IMR-90 (cell line): ENCODE measurements at regions not wholly inside any gene's neighbourhood (a gene's known extent, or its start where the extent isn't known, plus 50 kb on each side); places are given as distances from the start of the nearest gene placed in this dataset.

ENCODE experiments used
- ATAC-seq: fragments of 200-7000 bp; cut with Tn5 transposase; 2 replicates; pipeline ENCODE4 v1.9.1; 2020; ENCODE audit warnings: low read depth, mild to moderate bottlenecking, moderate library complexity
- BruUV-seq: library from RNA; stranded (reverse); fragments of 400-500 nt; replicated peaks from 2 replicates; lab custom pipeline; 2021; lab: Mats Ljungman, UMichigan
- CTCF ChIA-PET: fragments of 300-600 bp; formaldehyde crosslinking; extraction: SDS; loops from one replicate; lab custom pipeline; 2021; ENCODE audit warnings: antibody characterized with exemption; lab: Yijun Ruan, JAX
- POLR2A ChIA-PET: fragments of 300-600 bp; sonication (Branson Sonifier 250); formaldehyde crosslinking; loops from one replicate; lab custom pipeline; 2022; ENCODE audit warnings: antibody characterized with exemption; ENCODE audit not compliant: unreplicated experiment; lab: Charles Lee
- DNase-seq: peaks from one replicate; pipeline ENCODE4 v3.0.0; 2013
- H2AFZ ChIP-seq: replicated peaks from 2 replicates; pipeline ENCODE3; 2013; ENCODE audit warnings: low read length, mild to moderate bottlenecking; ENCODE audit not compliant: poor library complexity
- H2AK5ac ChIP-seq: 2 replicates; pipeline ENCODE4 v1.6.1; 2013; ENCODE audit warnings: low read depth, low read length, inconsistent platforms
- H2AK9ac ChIP-seq: replicated peaks from 2 replicates; pipeline ENCODE3; 2013; ENCODE audit warnings: mild to moderate bottlenecking, low read depth, low read length, moderate library complexity; ENCODE audit not compliant: poor library complexity
- H2BK120ac ChIP-seq: 2 replicates; pipeline ENCODE4 v1.6.1; 2013; ENCODE audit warnings: low read depth, low read length, inconsistent platforms
- H2BK15ac ChIP-seq: 3 replicates; pipeline ENCODE4 v1.6.1; 2013; ENCODE audit warnings: low read depth, low read length, inconsistent platforms
- H2BK20ac ChIP-seq: 2 replicates; pipeline ENCODE4 v1.6.1; 2013; ENCODE audit warnings: low read depth, mild to moderate bottlenecking, inconsistent platforms, low read length, moderate library complexity
- H2BK5ac ChIP-seq: 2 replicates; pipeline ENCODE4 v1.6.1; 2013; ENCODE audit warnings: mild to moderate bottlenecking, low read depth, low read length, inconsistent platforms; ENCODE audit not compliant: poor library complexity, severe bottlenecking
- H3K14ac ChIP-seq: replicated peaks from 2 replicates; pipeline ENCODE4 v1.6.1; 2013; ENCODE audit warnings: low read depth, low read length, inconsistent platforms
- H3K18ac ChIP-seq: 2 replicates; pipeline ENCODE4 v1.6.1; 2013; ENCODE audit warnings: low read depth, low read length, control low read depth
- H3K23ac ChIP-seq: 2 replicates; pipeline ENCODE4 v1.6.1; 2013; ENCODE audit warnings: low read depth, low read length, inconsistent platforms
- H3K27ac ChIP-seq: 2 replicates; pipeline ENCODE4 v1.5.1; 2013; ENCODE audit warnings: mild to moderate bottlenecking, control low read depth, low read length; ENCODE audit not compliant: insufficient read depth
- H3K27me3 ChIP-seq: 2 replicates; pipeline ENCODE4 v1.6.1; 2013; ENCODE audit warnings: low read length; ENCODE audit not compliant: control insufficient read depth, insufficient read depth
- H3K36me3 ChIP-seq: 2 replicates; pipeline ENCODE4 v1.6.1; 2013; ENCODE audit warnings: low read length, mixed read lengths; ENCODE audit not compliant: control insufficient read depth, insufficient read depth
- H3K4ac ChIP-seq: 2 replicates; pipeline ENCODE4 v1.6.1; 2013; ENCODE audit warnings: low read depth, low read length, inconsistent platforms
- H3K4me1 ChIP-seq: 2 replicates; pipeline ENCODE4 v1.6.1; 2013; ENCODE audit warnings: low read length, mixed read lengths; ENCODE audit not compliant: control insufficient read depth, insufficient read depth
- H3K4me2 ChIP-seq: 2 replicates; pipeline ENCODE4 v1.6.1; 2013; ENCODE audit warnings: low read depth, mild to moderate bottlenecking, control low read depth, low read length, moderate library complexity
- H3K4me3 ChIP-seq: 2 replicates; pipeline ENCODE4 v1.5.1; 2013; ENCODE audit warnings: low read depth, mild to moderate bottlenecking, control low read depth, low read length, moderate library complexity; ENCODE audit not compliant: insufficient read depth
- H3K56ac ChIP-seq: 2 replicates; pipeline ENCODE4 v1.6.1; 2013; ENCODE audit warnings: low read length, inconsistent platforms; ENCODE audit not compliant: insufficient read depth; ENCODE audit errors: extremely low read depth
- H3K79me1 ChIP-seq, 2 experiments: 2 replicates each; pipeline ENCODE4 v1.6.1; 2013; ENCODE audit warnings: low read length in 2 of 2, inconsistent platforms in 1 of 2, low read depth in 1 of 2
- H3K9ac ChIP-seq: 2 replicates; pipeline ENCODE4 v1.6.1; 2013; ENCODE audit warnings: low read depth, low read length, control low read depth
- H3K9me1 ChIP-seq: 2 replicates; pipeline ENCODE4 v1.6.1; 2013; ENCODE audit warnings: low read length, inconsistent platforms; ENCODE audit not compliant: insufficient read depth
- H3K9me3 ChIP-seq: 2 replicates; pipeline ENCODE4 v1.6.1; 2013; ENCODE audit warnings: low read length; ENCODE audit not compliant: control insufficient read depth, insufficient read depth
- H4K20me1 ChIP-seq: 2 replicates; pipeline ENCODE4 v1.6.1; 2013; ENCODE audit warnings: low read length, inconsistent platforms; ENCODE audit not compliant: insufficient read depth
- H4K5ac ChIP-seq: 2 replicates; pipeline ENCODE4 v1.6.1; 2013; ENCODE audit warnings: mild to moderate bottlenecking, low read depth, low read length, control low read depth
- H4K8ac ChIP-seq, 2 experiments: 2 replicates each; pipeline ENCODE4 v1.6.1; 2013; ENCODE audit warnings: low read depth in 2 of 2, low read length in 2 of 2, control low read depth in 1 of 2, inconsistent platforms in 1 of 2
- H4K91ac ChIP-seq: 2 replicates; pipeline ENCODE4 v1.6.1; 2013; ENCODE audit warnings: low read depth, low read length, inconsistent platforms; ENCODE audit not compliant: insufficient read depth
- BHLHE40 ChIP-seq: fragments of 150-350 bp; IDR thresholded peaks from 2 replicates; pipeline ENCODE4 v1.6.1; 2016; ENCODE audit warnings: mild to moderate bottlenecking, low read depth, low read length
- CHD1 ChIP-seq: IDR thresholded peaks from 2 replicates; pipeline ENCODE4 v1.6.1; 2012; ENCODE audit warnings: low read depth, low read length, improper control_type of control experiment
- FOS ChIP-seq: fragments of 150-350 bp; IDR thresholded peaks from 2 replicates; pipeline ENCODE4 v1.6.1; 2016; ENCODE audit warnings: low read depth, low read length
- NFE2L2 ChIP-seq: fragments of 150-350 bp; IDR thresholded peaks from 2 replicates; pipeline ENCODE4 v1.6.1; 2016; ENCODE audit warnings: low read depth, mild to moderate bottlenecking, low read length
- RAD21 ChIP-seq: IDR thresholded peaks from 2 replicates; pipeline ENCODE4 v1.6.1; 2012; ENCODE audit warnings: low read length, improper control_type of control experiment
- SMC3 ChIP-seq: fragments of 150-350 bp; IDR thresholded peaks from 2 replicates; pipeline ENCODE4 v1.6.1; 2016; ENCODE audit warnings: low read depth, mild to moderate bottlenecking, antibody characterized with exemption, low read length, moderate library complexity
- WGBS, 2 experiments: methylation state at CpG; one replicate each; pipeline versions ENCODE4 v1.1.5 to v1.1.7; 2013; ENCODE audit warnings: missing lambda C conversion rate in 2 of 2; ENCODE audit not compliant: insufficient read length in 1 of 2; ENCODE audit errors: extremely low coverage in 2 of 2; 5-methylcytosine and 5-hydroxymethylcytosine counted together
- dilution Hi-C: fragments of 300-500 bp; cut with HindIII; formaldehyde crosslinking; loops from one replicate; pipeline ENCODE4 v1.14.3; 2018; ENCODE audit warnings: low sequenced_read_pairs; ENCODE audit not compliant: unreplicated experiment
- in situ Hi-C: fragments of 300-500 bp; cut with MboI; formaldehyde crosslinking; loops from 3 replicates; pipeline ENCODE4 v1.14.3; 2019; ENCODE audit warnings: low sequenced_read_pairs, inconsistent platforms, mixed read lengths
- intact Hi-C: fragments of 100-400 bp; cut with micrococcal nuclease; formaldehyde crosslinking; loops from 2 replicates; pipeline ENCODE4 v1.10.0; 2022
- TF ChIP-seq, protein P1 (sequence below): conservative IDR thresholded peaks from 2 replicates; pipeline ENCODE4 v1.5.1; 2012; ENCODE audit warnings: mild to moderate bottlenecking, low read depth, low read length, improper control_type of control experiment

DNA sequence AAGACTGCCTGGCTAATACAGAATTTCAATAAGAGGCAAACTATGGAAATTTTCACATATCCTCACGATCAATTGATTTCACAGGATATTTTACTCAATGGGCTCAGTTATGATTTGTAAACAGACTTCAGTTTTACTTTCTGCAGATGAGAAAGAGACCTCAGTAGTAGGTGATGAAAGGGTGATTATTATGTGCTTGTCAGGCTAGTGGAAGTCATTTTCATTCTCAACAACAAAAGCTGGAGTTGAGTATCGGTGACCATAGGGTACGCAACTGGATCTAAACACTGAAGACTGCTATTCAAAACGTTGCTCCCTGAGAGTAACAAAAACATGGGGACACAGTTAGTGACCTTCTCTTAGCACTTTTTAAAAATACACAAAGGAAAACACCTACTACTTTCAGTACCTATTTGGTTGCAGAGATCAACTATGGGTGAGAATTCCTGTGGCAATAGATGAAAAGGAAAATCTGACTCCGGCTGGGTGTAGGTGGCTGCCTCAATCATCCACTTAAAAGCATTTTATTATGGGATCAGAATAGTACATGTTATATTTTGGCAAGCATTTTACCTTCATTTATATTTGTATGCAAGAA is 126.2 kb upstream of the VRK2 start:
- no CpG with 5 or more reads among the region's 5 CpGs for WGBS, 2 experiments
- H2BK15ac ChIP-seq: no peak overlapping the region
- H3K18ac ChIP-seq: no peak overlapping the region
- H4K8ac ChIP-seq: no peak overlapping the region
- H3K4me3 ChIP-seq: no peak overlapping the region
- H3K4me1 ChIP-seq: no peaks in the 10 kb centered on the region
- no peaks in the 10 kb centered on the region for H3K27me3 ChIP-seq
- no peak overlapping the region for H2BK5ac ChIP-seq
- no peaks in the 10 kb centered on the region for H4K20me1 ChIP-seq
- no peak overlapping the region for H2BK20ac ChIP-seq
- H4K91ac ChIP-seq: no peak overlapping the region
- no peak overlapping the region for H3K23ac ChIP-seq
- no peak for ATAC-seq
- no peak overlapping the region for H3K4me2 ChIP-seq
- H3K36me3 ChIP-seq: no peaks in the 10 kb centered on the region
- H2AK9ac ChIP-seq: no peak overlapping the region
- in situ Hi-C loops: no loop called here
- TF ChIP-seq RAD21 (no peak), NFE2L2 (no peak), SMC3 (no peak), BHLHE40 (no peak), CHD1 (no peak), FOS (no peak)
- TF ChIP-seq, protein P1, sequence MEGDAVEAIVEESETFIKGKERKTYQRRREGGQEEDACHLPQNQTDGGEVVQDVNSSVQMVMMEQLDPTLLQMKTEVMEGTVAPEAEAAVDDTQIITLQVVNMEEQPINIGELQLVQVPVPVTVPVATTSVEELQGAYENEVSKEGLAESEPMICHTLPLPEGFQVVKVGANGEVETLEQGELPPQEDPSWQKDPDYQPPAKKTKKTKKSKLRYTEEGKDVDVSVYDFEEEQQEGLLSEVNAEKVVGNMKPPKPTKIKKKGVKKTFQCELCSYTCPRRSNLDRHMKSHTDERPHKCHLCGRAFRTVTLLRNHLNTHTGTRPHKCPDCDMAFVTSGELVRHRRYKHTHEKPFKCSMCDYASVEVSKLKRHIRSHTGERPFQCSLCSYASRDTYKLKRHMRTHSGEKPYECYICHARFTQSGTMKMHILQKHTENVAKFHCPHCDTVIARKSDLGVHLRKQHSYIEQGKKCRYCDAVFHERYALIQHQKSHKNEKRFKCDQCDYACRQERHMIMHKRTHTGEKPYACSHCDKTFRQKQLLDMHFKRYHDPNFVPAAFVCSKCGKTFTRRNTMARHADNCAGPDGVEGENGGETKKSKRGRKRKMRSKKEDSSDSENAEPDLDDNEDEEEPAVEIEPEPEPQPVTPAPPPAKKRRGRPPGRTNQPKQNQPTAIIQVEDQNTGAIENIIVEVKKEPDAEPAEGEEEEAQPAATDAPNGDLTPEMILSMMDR: no peak
- no peaks in the 10 kb centered on the region for H3K9me3 ChIP-seq
- dilution Hi-C loops: no loop called here
- no peaks in the 10 kb centered on the region for H3K79me1 ChIP-seq
- no peak overlapping the region for H2BK120ac ChIP-seq
- no peak overlapping the region for H3K14ac ChIP-seq
- H3K56ac ChIP-seq: no peak overlapping the region
- H4K5ac ChIP-seq: no peak overlapping the region
- H3K9ac ChIP-seq: no peak overlapping the region
- no peaks in the 10 kb centered on the region for H3K9me1 ChIP-seq
- no peak overlapping the region for H2AK5ac ChIP-seq
- intact Hi-C loops: no loop called here
- no peak overlapping the region for H3K27ac ChIP-seq
- ChIA-PET POLR2A (no interaction called here), CTCF (no interaction called here)
- H2AFZ ChIP-seq: no peak overlapping the region
- H3K4ac ChIP-seq: no peak overlapping the region
- DNase-seq: no peak
- BruUV-seq: no TSS peak
